BE2C (cell line): ENCODE measurements at regions not wholly inside any gene's neighbourhood (a gene's known extent, or its start where the extent isn't known, plus 50 kb on each side); places are given as distances from the start of the nearest gene placed in this dataset.
A peak's percentile ranks its signal among the peaks of the same experiment; 100 is the strongest.

Experiments used
- DNase-seq: peaks from one replicate; pipeline ENCODE4 v3.0.0-alpha.2; 2020
- H3K27me3 ChIP-seq: fragments of 250-450 bp; sonication (Bioruptor Pico); 2 replicates; pipeline ENCODE4 v1.5.1; 2020; ENCODE audit warnings: mild to moderate bottlenecking
- H3K36me3 ChIP-seq: fragments of 250-450 bp; sonication (Bioruptor Pico); 2 replicates; pipeline ENCODE4 v1.5.1; 2020; ENCODE audit warnings: mild to moderate bottlenecking
- H3K4me1 ChIP-seq: fragments of 250-450 bp; sonication (Bioruptor Pico); 2 replicates; pipeline ENCODE4 v1.5.1; 2020
- H3K4me3 ChIP-seq: 2 replicates; pipeline ENCODE4 v1.5.1; 2011; ENCODE audit warnings: low read depth, low read length
- H3K9me3 ChIP-seq: fragments of 250-450 bp; sonication (Bioruptor Pico); 2 replicates; pipeline ENCODE4 v1.5.1; 2020
- TF ChIP-seq, protein P1 (sequence below): IDR thresholded peaks from 2 replicates; pipeline ENCODE4 v1.5.1; 2012; ENCODE audit warnings: mild to moderate bottlenecking, low read depth, low read length

DNA sequence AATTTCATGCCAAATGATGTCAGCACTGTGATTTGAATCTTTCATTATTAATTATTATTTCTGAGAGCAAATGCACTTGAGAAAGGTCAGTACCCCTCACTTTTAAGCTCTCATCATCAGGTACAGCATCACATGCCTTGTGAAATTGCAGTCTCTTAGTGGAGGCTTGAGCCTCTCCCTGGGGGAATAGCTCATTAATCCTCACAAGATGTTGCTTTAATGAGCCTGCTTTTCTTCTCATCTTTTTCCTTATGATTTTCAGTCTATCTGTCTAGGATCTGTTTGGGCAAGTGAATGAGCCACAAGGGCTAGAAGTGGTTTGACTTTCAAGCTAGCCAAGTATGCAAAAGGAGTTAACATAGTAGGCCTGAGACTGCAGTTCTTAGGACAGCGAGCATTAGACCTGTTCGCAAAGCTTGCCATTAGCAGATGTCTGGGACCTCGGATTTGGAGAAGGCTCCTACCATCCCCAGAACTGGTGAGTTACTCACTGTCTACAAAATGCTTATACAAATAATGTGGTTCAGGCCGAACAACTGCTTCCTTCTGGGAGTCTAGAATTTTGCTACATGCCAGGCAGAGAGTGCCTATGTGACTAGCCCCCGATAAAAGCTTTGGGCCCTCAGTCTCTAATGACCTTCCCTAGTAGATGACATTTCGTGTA, 174.5 kb downstream of the IL15 start:
- no peak for DNase-seq
- no peaks in the 10 kb centered on the region for H3K9me3 ChIP-seq
- H3K4me1 ChIP-seq, result no peaks in the 10 kb centered on the region
- no peak overlapping the region for H3K4me3 ChIP-seq
- no peaks in the 10 kb centered on the region for H3K36me3 ChIP-seq
- no peaks in the 10 kb centered on the region for H3K27me3 ChIP-seq
- TF ChIP-seq, protein P1, sequence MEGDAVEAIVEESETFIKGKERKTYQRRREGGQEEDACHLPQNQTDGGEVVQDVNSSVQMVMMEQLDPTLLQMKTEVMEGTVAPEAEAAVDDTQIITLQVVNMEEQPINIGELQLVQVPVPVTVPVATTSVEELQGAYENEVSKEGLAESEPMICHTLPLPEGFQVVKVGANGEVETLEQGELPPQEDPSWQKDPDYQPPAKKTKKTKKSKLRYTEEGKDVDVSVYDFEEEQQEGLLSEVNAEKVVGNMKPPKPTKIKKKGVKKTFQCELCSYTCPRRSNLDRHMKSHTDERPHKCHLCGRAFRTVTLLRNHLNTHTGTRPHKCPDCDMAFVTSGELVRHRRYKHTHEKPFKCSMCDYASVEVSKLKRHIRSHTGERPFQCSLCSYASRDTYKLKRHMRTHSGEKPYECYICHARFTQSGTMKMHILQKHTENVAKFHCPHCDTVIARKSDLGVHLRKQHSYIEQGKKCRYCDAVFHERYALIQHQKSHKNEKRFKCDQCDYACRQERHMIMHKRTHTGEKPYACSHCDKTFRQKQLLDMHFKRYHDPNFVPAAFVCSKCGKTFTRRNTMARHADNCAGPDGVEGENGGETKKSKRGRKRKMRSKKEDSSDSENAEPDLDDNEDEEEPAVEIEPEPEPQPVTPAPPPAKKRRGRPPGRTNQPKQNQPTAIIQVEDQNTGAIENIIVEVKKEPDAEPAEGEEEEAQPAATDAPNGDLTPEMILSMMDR, result no peak

DNA sequence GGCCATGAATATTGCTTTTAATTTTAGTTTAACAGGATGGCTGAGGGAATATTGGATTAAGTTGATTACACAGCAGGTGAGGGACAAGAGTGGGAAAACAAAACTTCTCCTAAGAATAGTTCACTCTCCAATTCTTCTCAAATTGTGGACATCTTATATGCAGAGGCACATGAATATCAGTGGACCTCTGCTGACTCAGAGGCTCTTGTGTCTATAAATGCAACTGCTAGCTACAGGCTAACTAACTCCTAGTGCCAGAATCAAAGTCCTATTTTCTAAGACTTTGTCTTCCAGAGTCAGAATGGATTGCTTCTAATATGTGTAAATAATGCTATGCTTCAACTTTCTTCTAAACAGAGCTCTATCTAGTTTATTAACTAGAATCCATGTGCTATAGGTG, 175.8 kb downstream of the IL15 start:
- Histone ChIP-seq H3K27me3 (no peaks in the 10 kb centered on the region), H3K9me3 (no peaks in the 10 kb centered on the region), H3K36me3 (no peaks in the 10 kb centered on the region), H3K4me3 (no peak overlapping the region), H3K4me1 (no peaks in the 10 kb centered on the region)
- TF ChIP-seq, protein P1, result no peak
- no peak for DNase-seq

DNA sequence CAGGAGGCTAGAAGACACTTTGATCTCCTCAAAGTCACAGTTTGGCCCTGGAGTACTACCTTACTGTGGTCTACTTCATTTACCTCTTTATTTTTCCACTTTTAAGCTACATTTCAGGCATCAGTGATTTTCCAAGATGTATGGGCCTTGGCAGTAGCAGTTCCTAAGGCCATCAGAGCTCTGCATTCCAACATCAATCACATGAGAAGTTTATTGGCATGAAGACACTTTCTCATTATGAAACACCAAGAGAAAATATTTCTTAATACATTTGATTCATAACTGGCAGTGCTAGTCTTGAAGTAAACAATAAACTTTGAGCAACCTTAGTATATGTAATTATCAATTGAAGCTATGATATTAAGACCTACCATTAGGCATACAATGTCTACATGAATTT, 178.1 kb downstream of the IL15 start:
- Histone ChIP-seq H3K4me3 (no peak overlapping the region), H3K27me3 (no peaks in the 10 kb centered on the region), H3K4me1 (no peaks in the 10 kb centered on the region), H3K36me3 (no peaks in the 10 kb centered on the region), H3K9me3 (no peaks in the 10 kb centered on the region)
- no peak for DNase-seq
- TF ChIP-seq, protein P1, result no peak

DNA sequence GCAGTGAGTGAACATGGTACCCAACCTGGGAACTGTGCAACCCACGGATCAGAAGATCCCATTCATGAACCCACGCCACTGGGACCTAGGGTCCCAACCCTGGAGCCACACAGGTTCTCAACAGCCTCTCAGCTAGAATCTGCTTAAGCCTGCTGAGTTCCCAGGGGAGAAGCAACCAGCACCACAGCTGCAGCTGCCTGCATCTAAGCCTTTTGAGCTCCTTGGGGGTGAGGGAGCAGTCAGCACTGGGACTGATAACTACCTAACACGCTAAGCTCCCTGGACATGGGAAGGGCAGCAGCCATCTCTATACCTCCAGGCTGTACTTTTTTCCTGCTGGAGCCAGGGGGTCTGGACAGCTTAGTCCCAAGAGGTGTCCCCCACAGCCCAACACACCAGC, 179.3 kb downstream of the IL15 start:
- TF ChIP-seq, protein P1, result no peak
- no peaks in the 10 kb centered on the region for H3K4me1 ChIP-seq
- H3K9me3 ChIP-seq, result no peaks in the 10 kb centered on the region
- H3K27me3 ChIP-seq, result no peaks in the 10 kb centered on the region
- no peak overlapping the region for H3K4me3 ChIP-seq
- peak; percentile 11 for DNase-seq
- no peaks in the 10 kb centered on the region for H3K36me3 ChIP-seq

DNA sequence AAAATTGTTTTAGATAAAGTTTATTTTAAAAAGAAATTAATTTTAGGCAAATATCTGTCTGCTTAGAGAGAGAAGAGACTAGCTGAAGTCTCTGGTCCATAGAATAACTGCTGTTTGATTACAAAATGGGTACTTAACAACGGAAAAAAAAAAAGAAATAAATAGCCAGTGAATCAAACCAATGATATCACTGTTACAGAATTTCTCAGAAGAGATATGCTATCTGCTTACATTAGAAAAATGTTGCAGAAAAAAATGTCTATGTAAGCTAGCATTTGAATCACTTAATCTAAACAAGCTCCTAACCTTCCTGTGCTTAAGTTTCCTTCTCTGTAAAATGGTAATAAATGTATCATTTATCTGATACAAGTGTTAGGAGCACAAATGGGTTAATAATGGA, 189.9 kb downstream of the IL15 start:
- H3K27me3 ChIP-seq, result no peaks in the 10 kb centered on the region
- no peaks in the 10 kb centered on the region for H3K36me3 ChIP-seq
- no peaks in the 10 kb centered on the region for H3K9me3 ChIP-seq
- TF ChIP-seq, protein P1, result no peak
- no peak overlapping the region for H3K4me3 ChIP-seq
- DNase-seq, result no peak
- no peaks in the 10 kb centered on the region for H3K4me1 ChIP-seq

DNA sequence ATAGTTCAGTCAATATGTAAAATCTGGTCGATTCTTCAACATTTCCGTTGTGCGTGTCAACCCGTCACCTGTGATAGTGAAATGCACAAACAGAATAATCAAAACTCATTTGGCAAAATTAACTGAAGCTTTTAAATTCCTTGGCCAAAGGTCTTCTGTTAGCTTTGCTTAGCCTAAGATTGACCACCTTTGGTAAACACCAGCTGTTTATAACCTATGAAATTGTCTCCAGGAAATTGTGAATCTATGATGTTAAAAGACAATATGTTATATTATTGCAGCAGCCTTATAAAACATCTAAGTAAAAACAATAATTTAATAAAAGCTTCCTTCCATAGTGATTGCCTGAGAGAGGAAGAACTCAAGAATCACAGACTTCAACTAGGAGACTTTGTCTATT, 196.8 kb downstream of the IL15 start:
- DNase-seq, result no peak
- Histone ChIP-seq H3K27me3 (no peaks in the 10 kb centered on the region), H3K9me3 (no peaks in the 10 kb centered on the region), H3K4me1 (no peaks in the 10 kb centered on the region), H3K36me3 (no peaks in the 10 kb centered on the region), H3K4me3 (no peak overlapping the region)
- TF ChIP-seq, protein P1, result no peak
